Esophagus squamous epithelium (tissue), 4 donors: ENCODE measurements at regions not wholly inside any gene's neighbourhood (a gene's known extent, or its start where the extent isn't known, plus 50 kb on each side); places are given as distances from the start of the nearest gene placed in this dataset.

ENCODE experiments used
- CTCF ChIP-seq, 6 experiments: fragments of 450-650 bp in 4 of 6; fragments of 200-600 bp in 2 of 6; sonication (generic) in 2 of 6; IDR thresholded peaks; one replicate each; pipeline ENCODE4 v1.5.1; 2016 to 2019; ENCODE audit warnings: antibody characterized with exemption in 6 of 6, mild to moderate bottlenecking in 4 of 6, moderate library complexity in 4 of 6
- POLR2A ChIP-seq, 4 donors: fragments of 450-650 bp; IDR thresholded peaks; one replicate each; pipeline ENCODE4 v1.6.1; 2017; ENCODE audit warnings: antibody characterized with exemption in 4 of 4, mild to moderate bottlenecking in 4 of 4, moderate library complexity in 3 of 4

GRCh38 chrX:40205471-40205870 is 107.7 kb upstream of the BCOR start:
- TF ChIP-seq CTCF (IDR thresholded peaks at IDR 0.05) (no peak), POLR2A (IDR thresholded peaks at IDR 0.05) (no peak)
